Midbrain (tissue), 1 donor: ENCODE measurements at regions not wholly inside any gene's neighbourhood (a gene's known extent, or its start where the extent isn't known, plus 50 kb on each side); places are given as distances from the start of the nearest gene placed in this dataset.
"Not testable (repeated sequence)": the region's sequence is repeated elsewhere in the genome, so short reads cannot be mapped to it uniquely, and the experiment has no call there.

Experiments used
- DNase-seq: peaks from one replicate; lab custom pipeline; 2025; lab: John Stamatoyannopoulos, UW

GRCh38 chr6:90719321-90720195 is 132.7 kb upstream of the MAP3K7 start:
- no peak for DNase-seq

GRCh38 chr6:90716376-90716775 is 129.5 kb upstream of the MAP3K7 start:
- DNase-seq, result no peak

GRCh38 chr6:90715093-90715655 is 128.3 kb upstream of the MAP3K7 start:
- no peak for DNase-seq

- no peak for DNase-seq
Observed at GRCh38 chr6:90714319-90714718, 127.4 kb upstream of the MAP3K7 start.

- DNase-seq, result no peak
Observed at GRCh38 chr6:90712114-90712513, 125.2 kb upstream of the MAP3K7 start.

GRCh38 chr6:90709431-90709996 is 122.6 kb upstream of the MAP3K7 start:
- no peak for DNase-seq

- DNase-seq, result no peak
Observed at GRCh38 chr6:90708206-90708737, 121.4 kb upstream of the MAP3K7 start.

GRCh38 chr6:90707246-90707645 is 120.4 kb upstream of the MAP3K7 start:
- DNase-seq, result no peak

- no peak for DNase-seq
Observed at GRCh38 chr6:90703336-90703735, 116.5 kb upstream of the MAP3K7 start.

GRCh38 chr6:90701926-90702325 is 115.1 kb upstream of the MAP3K7 start:
- no peak for DNase-seq

- DNase-seq, result no peak
Observed at GRCh38 chr6:90701146-90701781, 114.4 kb upstream of the MAP3K7 start.

- no peak for DNase-seq
Observed at GRCh38 chr6:90695316-90695715, 108.4 kb upstream of the MAP3K7 start.

GRCh38 chr6:90694802-90695201 is 107.9 kb upstream of the MAP3K7 start:
- no peak for DNase-seq

GRCh38 chr6:90691823-90692222 is 105.0 kb upstream of the MAP3K7 start:
- DNase-seq, result no peak

GRCh38 chr6:90689172-90689571 is 102.3 kb upstream of the MAP3K7 start:
- DNase-seq, result no peak

GRCh38 chr6:90687775-90688380 is 101.0 kb upstream of the MAP3K7 start:
- DNase-seq, result no peak

GRCh38 chr6:90681863-90682262 is 95.0 kb upstream of the MAP3K7 start:
- DNase-seq, result no peak

- DNase-seq, result no peak
Observed at GRCh38 chr6:90678049-90678779, 91.3 kb upstream of the MAP3K7 start.

GRCh38 chr6:90677440-90677839 is 90.6 kb upstream of the MAP3K7 start:
- no peak for DNase-seq

- no peak for DNase-seq
Observed at GRCh38 chr6:90676516-90677300, 89.8 kb upstream of the MAP3K7 start.

- DNase-seq, result not testable (repeated sequence)
Observed at GRCh38 chr6:90675107-90675506, 88.2 kb upstream of the MAP3K7 start.
